Hepatic stellate cell (primary cell): ENCODE measurements at regions not wholly inside any gene's neighbourhood (a gene's known extent, or its start where the extent isn't known, plus 50 kb on each side); places are given as distances from the start of the nearest gene placed in this dataset.
"Not testable (repeated sequence)": the region's sequence is repeated elsewhere in the genome, so short reads cannot be mapped to it uniquely, and the experiment has no call there.

Experiments
- DNase-seq: peaks from one replicate; pipeline ENCODE4 v3.0.0; 2011; ENCODE audit warnings: low spot score

GRCh38 chr9:108032079-108032478 is 542.5 kb upstream of the KLF4 start:
- not testable (repeated sequence) for DNase-seq

- DNase-seq, result not testable (repeated sequence)
These were observed 541.7 kb upstream of the KLF4 start for GRCh38 chr9:108031221-108031620.

GRCh38 chr9:108026718-108027117 is 537.1 kb upstream of the KLF4 start:
- not testable (repeated sequence) for DNase-seq

- no peak for DNase-seq
These were observed 535.0 kb upstream of the KLF4 start for GRCh38 chr9:108024604-108025003.

- DNase-seq, result no peak
These were observed 532.8 kb upstream of the KLF4 start for GRCh38 chr9:108022246-108022935.

DNA sequence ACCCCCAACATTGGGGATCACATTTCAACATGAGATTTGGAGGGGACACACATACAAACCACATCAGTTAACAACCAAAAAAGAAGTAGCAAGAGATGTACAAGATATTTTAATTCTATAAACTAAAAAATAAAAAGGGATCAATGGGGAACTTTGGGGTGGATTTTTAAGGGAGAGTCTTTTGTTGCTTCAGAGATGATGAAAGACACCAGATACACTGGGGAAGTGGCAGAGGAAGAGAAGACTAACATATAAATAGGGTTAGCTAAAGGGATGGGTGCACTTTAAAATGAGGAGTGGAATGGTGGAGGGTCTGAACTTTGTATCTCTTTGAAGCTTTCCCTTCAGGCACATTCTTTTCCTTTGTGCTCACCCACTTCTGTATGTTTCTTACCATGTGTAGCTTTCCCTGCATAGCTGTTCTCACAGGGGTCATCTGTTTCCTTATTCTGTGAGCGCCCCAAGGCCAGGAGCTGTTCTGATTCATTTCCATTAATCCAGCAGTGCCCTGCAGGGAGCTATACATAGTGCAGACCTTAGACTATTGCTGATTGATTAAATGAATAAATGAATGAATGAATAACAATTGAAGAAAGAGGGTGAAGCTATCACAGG is 531.6 kb upstream of the KLF4 start:
- no peak for DNase-seq

DNA sequence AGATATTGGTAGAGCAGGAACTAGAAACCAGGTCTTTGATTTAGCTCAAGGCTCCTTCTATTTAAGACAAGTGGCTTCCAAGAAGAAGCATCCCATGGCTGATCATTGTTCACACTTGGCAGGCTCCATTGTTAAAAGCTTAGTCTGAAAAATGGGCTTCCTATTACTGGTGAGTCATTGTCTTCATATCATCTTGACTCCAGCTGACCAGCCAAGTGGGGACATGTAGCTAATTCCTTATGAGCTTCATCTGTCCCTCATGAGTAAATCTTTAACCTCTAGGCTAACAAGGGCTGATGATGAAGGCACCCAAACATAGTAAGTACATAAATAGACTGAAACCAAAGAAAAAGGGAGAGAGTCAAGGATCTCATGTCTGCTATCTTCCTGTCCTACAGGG is 530.3 kb upstream of the KLF4 start:
- DNase-seq, result no peak

- no peak for DNase-seq
These were observed 528.1 kb upstream of the KLF4 start for GRCh38 chr9:108017671-108018070.

GRCh38 chr9:108016446-108016845 is 526.9 kb upstream of the KLF4 start:
- no peak for DNase-seq

GRCh38 chr9:108015690-108016089 is 526.1 kb upstream of the KLF4 start:
- no peak for DNase-seq

- DNase-seq, result no peak
These were observed 524.8 kb upstream of the KLF4 start for GRCh38 chr9:108014353-108014752.

GRCh38 chr9:108012886-108013665 is 523.5 kb upstream of the KLF4 start:
- no peak for DNase-seq

DNA sequence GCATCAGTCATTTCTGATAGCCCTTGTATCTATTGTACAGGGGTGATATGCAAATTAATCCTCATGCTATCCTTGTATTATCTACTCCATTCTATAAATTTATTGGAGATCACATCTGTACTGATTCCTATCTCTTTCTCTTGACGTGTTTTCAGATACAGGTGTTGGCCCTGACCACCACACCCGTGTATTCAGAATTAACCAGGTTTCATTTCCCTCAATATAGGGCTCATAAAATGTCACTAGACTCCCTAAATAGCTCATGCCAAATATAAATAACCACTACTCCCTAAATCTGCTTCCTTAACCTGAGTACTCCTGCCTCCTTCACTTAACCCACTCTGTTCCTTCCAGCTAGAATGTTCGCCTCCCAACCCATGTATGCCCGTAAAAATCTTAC is 522.8 kb upstream of the KLF4 start:
- DNase-seq, result no peak

- no peak for DNase-seq
These were observed 514.0 kb upstream of the KLF4 start for GRCh38 chr9:108003526-108003925.

- DNase-seq, result no peak
These were observed 512.9 kb upstream of the KLF4 start for GRCh38 chr9:108002371-108002956.

DNA sequence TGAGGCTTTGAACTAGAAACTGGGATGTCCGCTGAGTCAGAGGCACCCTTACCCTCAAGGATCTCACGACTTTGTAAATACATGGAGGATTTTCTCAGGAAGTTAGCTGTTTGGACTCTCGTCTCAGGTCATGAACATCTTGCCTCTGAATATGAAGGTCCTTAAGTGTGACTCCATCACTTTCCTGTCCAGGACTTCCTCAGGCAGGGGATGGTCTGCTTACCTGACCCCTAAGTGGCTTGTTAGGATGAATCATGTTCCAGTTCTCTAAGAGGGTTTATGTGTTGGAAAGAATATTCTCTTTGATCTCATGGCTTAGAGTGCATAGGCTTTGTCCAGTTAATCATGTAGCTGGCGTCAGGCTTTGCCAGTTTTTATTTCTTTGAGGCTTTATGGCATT is 511.7 kb upstream of the KLF4 start:
- DNase-seq, result no peak

- DNase-seq, result no peak
These were observed 510.3 kb upstream of the KLF4 start for GRCh38 chr9:107999890-108000289.

- DNase-seq, result no peak
These were observed 509.4 kb upstream of the KLF4 start for GRCh38 chr9:107999011-107999410.

DNA sequence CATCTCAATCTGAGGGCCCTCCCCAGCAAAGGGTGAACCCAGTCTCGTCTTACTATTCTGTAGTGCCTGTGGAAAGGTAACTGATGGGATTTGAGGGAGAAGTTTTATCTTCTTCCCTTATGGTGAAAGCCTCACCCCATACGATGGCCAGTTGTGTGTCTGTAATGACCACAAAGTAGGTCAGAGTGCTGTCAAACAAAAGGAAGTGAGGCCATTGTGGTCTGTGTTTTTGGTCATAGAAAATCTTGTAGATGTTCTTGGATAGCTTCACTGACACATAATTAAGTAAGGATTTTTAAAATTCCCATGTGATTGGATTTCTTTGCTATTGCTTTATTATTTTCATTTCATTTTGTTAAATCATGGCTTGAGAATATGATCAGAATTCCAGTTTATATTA is 505.1 kb upstream of the KLF4 start:
- no peak for DNase-seq

DNA sequence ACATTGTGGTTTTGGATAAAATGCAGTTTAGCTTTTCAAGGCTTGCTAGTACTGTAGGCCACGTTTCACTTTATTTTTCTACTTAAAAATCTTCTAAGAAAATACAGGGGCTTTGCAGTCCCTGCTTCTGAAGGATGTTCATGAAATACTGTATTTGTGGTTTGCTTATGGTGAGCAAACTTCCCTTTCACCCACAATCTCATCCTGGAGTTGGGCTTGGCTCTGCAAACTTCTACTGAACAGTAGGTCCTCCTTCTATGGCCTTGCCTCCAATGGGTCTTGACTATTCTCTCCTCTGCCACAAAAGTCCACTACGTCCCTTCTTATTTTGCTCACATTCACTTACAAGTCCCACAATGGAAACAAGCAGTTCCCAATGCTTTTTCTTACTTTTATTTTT is 502.7 kb upstream of the KLF4 start:
- DNase-seq, result no peak

GRCh38 chr9:107991581-107991980 is 502.0 kb upstream of the KLF4 start:
- DNase-seq, result no peak

DNA sequence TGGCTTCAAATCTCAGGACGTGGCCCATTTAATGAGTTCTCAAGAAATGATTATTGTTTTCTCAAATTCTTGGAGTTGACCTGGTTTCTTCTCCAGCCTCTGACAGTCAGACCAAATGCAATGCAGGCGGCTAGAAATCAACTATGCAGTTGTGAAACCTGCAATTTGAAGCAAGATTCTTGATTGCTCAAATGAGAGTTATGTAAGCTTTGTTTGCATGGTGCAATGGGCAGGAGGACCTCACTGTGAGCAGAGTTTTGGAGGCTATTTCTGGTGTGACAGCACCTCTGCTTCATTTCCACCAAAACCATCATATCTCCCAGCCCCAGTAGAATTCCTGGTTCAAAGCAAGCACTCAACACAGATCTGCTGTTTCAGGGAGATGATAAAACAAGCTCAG is 500.0 kb upstream of the KLF4 start:
- no peak for DNase-seq

- DNase-seq, result no peak
These were observed 499.5 kb upstream of the KLF4 start for GRCh38 chr9:107989099-107989498.
